Smooth muscle cell (in vitro differentiated cells): ENCODE measurements at regions not wholly inside any gene's neighbourhood (a gene's known extent, or its start where the extent isn't known, plus 50 kb on each side); places are given as distances from the start of the nearest gene placed in this dataset.
"Not testable (repeated sequence)": the region's sequence is repeated elsewhere in the genome, so short reads cannot be mapped to it uniquely, and the experiment has no call there.

Experiments used
- DNase-seq: peaks from one replicate; lab custom pipeline; 2025; ENCODE audit not compliant: unreplicated experiment; lab: John Stamatoyannopoulos, UW
- H2AFZ ChIP-seq: fragments of 200-600 bp; sonication (generic); 2 replicates; pipeline ENCODE4 v1.6.0; 2016; ENCODE audit warnings: antibody characterized with exemption, low read depth, mild to moderate bottlenecking
- H3F3A ChIP-seq: fragments of 200-600 bp; sonication (generic); 2 replicates; pipeline ENCODE4 v1.6.0; 2017; ENCODE audit warnings: antibody characterized with exemption, low read depth
- H3K27ac ChIP-seq: fragments of 200-600 bp; sonication (generic); 2 replicates; pipeline ENCODE4 v1.5.1; 2016; ENCODE audit warnings: low read depth, mild to moderate bottlenecking
- H3K27me3 ChIP-seq: fragments of 200-600 bp; sonication (generic); 2 replicates; pipeline ENCODE4 v1.6.1; 2016; ENCODE audit warnings: low read depth, mild to moderate bottlenecking
- H3K36me3 ChIP-seq: fragments of 200-600 bp; sonication (generic); 2 replicates; pipeline ENCODE4 v1.5.1; 2016; ENCODE audit warnings: low read depth
- H3K4me1 ChIP-seq: fragments of 200-600 bp; sonication (generic); 2 replicates; pipeline ENCODE4 v1.5.1; 2016; ENCODE audit warnings: low read depth
- H3K4me2 ChIP-seq: fragments of 200-600 bp; sonication (generic); 2 replicates; pipeline ENCODE4 v1.6.0; 2016; ENCODE audit warnings: mild to moderate bottlenecking
- H3K4me3 ChIP-seq: fragments of 200-600 bp; sonication (generic); 2 replicates; pipeline ENCODE4 v1.5.1; 2016; ENCODE audit warnings: mild to moderate bottlenecking
- H3K79me2 ChIP-seq: fragments of 200-600 bp; sonication (generic); 2 replicates; pipeline ENCODE4 v1.6.0; 2016; ENCODE audit warnings: low read depth, mild to moderate bottlenecking
- H3K9ac ChIP-seq: fragments of 200-600 bp; sonication (generic); 2 replicates; pipeline ENCODE4 v1.6.0; 2016; ENCODE audit warnings: low read depth
- H3K9me3 ChIP-seq: fragments of 200-600 bp; sonication (generic); replicated peaks from 2 replicates; pipeline ENCODE4 v1.5.1; 2016; ENCODE audit warnings: low read depth
- H4K20me1 ChIP-seq: fragments of 200-600 bp; sonication (generic); 2 replicates; pipeline ENCODE4 v1.6.0; 2016; ENCODE audit warnings: low read depth
- CTCF ChIP-seq: fragments of 200-600 bp; sonication (generic); IDR thresholded peaks from 2 replicates; pipeline ENCODE4 v1.5.1; 2017; ENCODE audit warnings: borderline replicate concordance, mild to moderate bottlenecking, antibody characterized with exemption; ENCODE audit not compliant: insufficient read depth, poor library complexity, severe bottlenecking
- WGBS: methylation state at CpG from one replicate; pipeline ENCODE4 v1.1.7; 2016; ENCODE audit warnings: low lambda C conversion rate; 5-methylcytosine and 5-hydroxymethylcytosine counted together

GRCh38 chr9:1173993-1174392 is 123.8 kb downstream of the DMRT2 start:
- Histone ChIP-seq H3K27ac (no peak overlapping the region), H2AFZ (no peak overlapping the region), H3K4me2 (no peak overlapping the region), H3K9me3 (peaks cover 21% of the 10 kb centered on the region), H3K9ac (no peak overlapping the region), H3K4me1 (no peaks in the 10 kb centered on the region), H4K20me1 (no peaks in the 10 kb centered on the region), H3K4me3 (no peak overlapping the region), H3K79me2 (no peaks in the 10 kb centered on the region), H3F3A (no peaks in the 10 kb centered on the region), H3K36me3 (no peaks in the 10 kb centered on the region), H3K27me3 (no peaks in the 10 kb centered on the region)
- no peak for TF ChIP-seq CTCF
- no peak for DNase-seq
- 58% methylated on average over 6 of the region's 6 CpGs for WGBS

GRCh38 chr9:1179366-1179765 is 129.2 kb downstream of the DMRT2 start:
- H4K20me1 ChIP-seq: no peaks in the 10 kb centered on the region
- H3F3A ChIP-seq: no peaks in the 10 kb centered on the region
- H2AFZ ChIP-seq: no peak overlapping the region
- H3K4me3 ChIP-seq: no peak overlapping the region
- DNase-seq: no peak
- peaks cover 26% of the 10 kb centered on the region for H3K9me3 ChIP-seq
- no peak for TF ChIP-seq CTCF
- H3K79me2 ChIP-seq: no peaks in the 10 kb centered on the region
- no peaks in the 10 kb centered on the region for H3K36me3 ChIP-seq
- no peaks in the 10 kb centered on the region for H3K27me3 ChIP-seq
- no peaks in the 10 kb centered on the region for H3K4me1 ChIP-seq
- H3K27ac ChIP-seq: no peak overlapping the region
- H3K4me2 ChIP-seq: no peak overlapping the region
- WGBS: 13% methylated on average over 2 of the region's 2 CpGs
- H3K9ac ChIP-seq: no peak overlapping the region

- Histone ChIP-seq H3K36me3 (no peaks in the 10 kb centered on the region), H4K20me1 (no peaks in the 10 kb centered on the region), H3K4me2 (no peak overlapping the region), H3K4me1 (no peaks in the 10 kb centered on the region), H3K27me3 (no peaks in the 10 kb centered on the region), H3F3A (no peaks in the 10 kb centered on the region), H2AFZ (no peak overlapping the region), H3K27ac (no peak overlapping the region), H3K4me3 (no peak overlapping the region), H3K79me2 (no peaks in the 10 kb centered on the region), H3K9ac (no peak overlapping the region), H3K9me3 (peaks cover 5% of the 10 kb centered on the region)
- DNase-seq: no peak
- TF ChIP-seq CTCF: no peak
Observed at GRCh38 chr9:1184146-1184545, 134.0 kb downstream of the DMRT2 start.

GRCh38 chr9:1187137-1187536 is 137.0 kb downstream of the DMRT2 start:
- 79% methylated on average over 9 of the region's 9 CpGs for WGBS

GRCh38 chr9:1195636-1196035 is 145.5 kb downstream of the DMRT2 start:
- H2AFZ ChIP-seq, H3K27ac ChIP-seq, H3K4me2 ChIP-seq, H3K36me3 ChIP-seq, H3K79me2 ChIP-seq, H4K20me1 ChIP-seq, H3K9ac ChIP-seq, DNase-seq, H3F3A ChIP-seq, H3K4me3 ChIP-seq, H3K9me3 ChIP-seq, H3K27me3 ChIP-seq, H3K4me1 ChIP-seq: not testable (repeated sequence)
- WGBS: 70% methylated on average over 5 of the region's 5 CpGs

More at GRCh38 chr9:1187137-1187536, 137.0 kb downstream of the DMRT2 start:
- not testable (repeated sequence) for H3K36me3 ChIP-seq, H3K79me2 ChIP-seq, H3K4me2 ChIP-seq, H4K20me1 ChIP-seq, H3K27me3 ChIP-seq, H3K4me1 ChIP-seq, H2AFZ ChIP-seq, H3F3A ChIP-seq, H3K4me3 ChIP-seq, H3K9me3 ChIP-seq, H3K9ac ChIP-seq, DNase-seq, H3K27ac ChIP-seq
